HepG2 (cell line): ENCODE measurements at regions not wholly inside any gene's neighbourhood (a gene's known extent, or its start where the extent isn't known, plus 50 kb on each side); places are given as distances from the start of the nearest gene placed in this dataset.

Experiments
- ATAC-seq: fragments of 200-7000 bp; cut with Tn5 transposase; 3 replicates; pipeline ENCODE4 v1.9.1; 2020; ENCODE audit warnings: mild to moderate bottlenecking, moderate library complexity
- BruUV-seq: library from RNA; stranded (reverse); fragments of 400-500 nt; replicated peaks from 2 replicates; lab custom pipeline; 2021; lab: Mats Ljungman, UMichigan
- CTCF ChIA-PET: fragments of 300-600 bp; formaldehyde crosslinking; extraction: SDS; loops from one replicate; lab custom pipeline; 2021; ENCODE audit warnings: low total read pairs, inconsistent platforms, low intra/inter-chr PET ratio; lab: Yijun Ruan, JAX
- POLR2A ChIA-PET: fragments of 350-600 bp; sonication (Branson Sonifier 250); formaldehyde crosslinking; loops from one replicate; lab custom pipeline; 2020; ENCODE audit warnings: antibody characterized with exemption, inconsistent platforms; lab: Yijun Ruan, JAX
- DNase-seq: peaks from one replicate; pipeline ENCODE4 v3.0.0-alpha.2; 2015; ENCODE audit warnings: low spot score
- FAIRE-seq: peaks from 3 replicates; lab custom pipeline; 2011; peaks lifted over from hg19 to GRCh38; lab: Jason Lieb, UNC
- H2AFZ ChIP-seq: one replicate; pipeline ENCODE4 v1.6.1; 2011; ENCODE audit warnings: low read length, inconsistent platforms
- H3K27ac ChIP-seq: fragments of 300-600 bp; 3 replicates; pipeline ENCODE4 v1.8.0; 2011; ENCODE audit warnings: mixed run types, mild to moderate bottlenecking, mixed read lengths, low read length, inconsistent platforms; ENCODE audit not compliant: insufficient read depth; ENCODE audit errors: extremely low read length
- H3K27me3 ChIP-seq, 2 experiments: fragments of 200-600 bp in 1 of 2; 2 replicates in 1 of 2; 3 replicates in 1 of 2; pipeline versions ENCODE4 v1.6.0 to v1.8.0; 2011; ENCODE audit warnings: low read length in 2 of 2, mild to moderate bottlenecking in 2 of 2, moderate library complexity in 2 of 2, inconsistent platforms in 1 of 2; ENCODE audit not compliant: insufficient read depth in 2 of 2, control insufficient read depth in 1 of 2
- H3K36me3 ChIP-seq, 2 experiments: fragments of 200-600 bp in 1 of 2; replicated peaks in 1 of 2; 2 replicates in 1 of 2; 3 replicates in 1 of 2; pipeline versions ENCODE4 v1.5.1 to v1.8.0; 2011; ENCODE audit warnings: low read length in 2 of 2, inconsistent platforms in 1 of 2; ENCODE audit not compliant: insufficient read depth in 2 of 2, control insufficient read depth in 1 of 2
- H3K4me1 ChIP-seq: 2 replicates; pipeline ENCODE4 v1.5.1; 2012; ENCODE audit warnings: low read length, inconsistent platforms; ENCODE audit not compliant: insufficient read depth
- H3K4me2 ChIP-seq: 2 replicates; pipeline ENCODE4 v1.6.0; 2011; ENCODE audit warnings: low read depth, low read length, inconsistent platforms
- H3K4me3 ChIP-seq, 3 experiments: fragments of 200-600 bp in 1 of 3; sonication (generic), shearing (Covaris generic) in 1 of 3; replicated peaks in 1 of 3; 2 replicates each; pipeline ENCODE4 v1.5.1; 2011 to 2016; ENCODE audit warnings: low read length in 3 of 3, inconsistent platforms in 2 of 3, low read depth in 2 of 3, mild to moderate bottlenecking in 2 of 3, control low read depth in 1 of 3, mixed read lengths in 1 of 3; ENCODE audit not compliant: insufficient read depth in 1 of 3
- H3K79me2 ChIP-seq: one replicate; pipeline ENCODE4 v1.6.1; 2011; ENCODE audit warnings: low read length, inconsistent platforms; ENCODE audit not compliant: insufficient read depth
- H3K9ac ChIP-seq: 2 replicates; pipeline ENCODE4 v1.6.0; 2011; ENCODE audit warnings: mild to moderate bottlenecking, low read depth, low read length, inconsistent platforms; ENCODE audit not compliant: insufficient read depth
- H3K9me3 ChIP-seq: 2 replicates; pipeline ENCODE4 v1.5.1; 2012; ENCODE audit warnings: mild to moderate bottlenecking, low read length
- H4K20me1 ChIP-seq: 2 replicates; pipeline ENCODE4 v1.6.0; 2011; ENCODE audit warnings: inconsistent platforms, mild to moderate bottlenecking, low read length, moderate library complexity; ENCODE audit not compliant: insufficient read depth
- AFF4 ChIP-seq: sonication (generic); formaldehyde crosslinking; IDR thresholded peaks from 2 replicates; pipeline ENCODE4 v1.4.0; 2020; ENCODE audit warnings: missing genetic modification reagents
- FOXP4 ChIP-seq: sonication (generic); formaldehyde crosslinking; IDR thresholded peaks from 2 replicates; pipeline ENCODE4 v1.4.0; 2020; ENCODE audit warnings: missing genetic modification reagents
- NCOA2 ChIP-seq: sonication (generic); formaldehyde crosslinking; IDR thresholded peaks from 2 replicates; pipeline ENCODE4 v1.8.0; 2022; ENCODE audit warnings: inconsistent platforms
- REL ChIP-seq: sonication (generic); formaldehyde crosslinking; conservative IDR thresholded peaks from 2 replicates; pipeline ENCODE4 v1.8.0; 2022; ENCODE audit warnings: mild to moderate bottlenecking, missing genetic modification reagents, moderate library complexity
- ZNF3 ChIP-seq: IDR thresholded peaks from 2 replicates; pipeline ENCODE4 v1.7.0; 2017; ENCODE audit warnings: inconsistent platforms
- ZNF646 ChIP-seq: sonication (generic); formaldehyde crosslinking; IDR thresholded peaks from 2 replicates; pipeline ENCODE4 v1.9.0; 2021; ENCODE audit warnings: mild to moderate bottlenecking, missing genetic modification reagents
- ZNF709 ChIP-seq: sonication (generic); formaldehyde crosslinking; IDR thresholded peaks from 2 replicates; pipeline ENCODE4 v1.5.0; 2020; ENCODE audit warnings: mild to moderate bottlenecking, missing genetic modification reagents
- WGBS: methylation state at CpG from one replicate; pipeline ENCODE4 v1.1.6; 2017; ENCODE audit warnings: low lambda C conversion rate; 5-methylcytosine and 5-hydroxymethylcytosine counted together
- in situ Hi-C: cut with HindIII; loops from 2 replicates; pipeline ENCODE4 v1.10.0; 2017; ENCODE audit warnings: low pct_unique_long_range_greater_than_20kb; ENCODE audit not compliant: extremely low pct_ligation_motif_present
- intact Hi-C: fragments of 100-400 bp; cut with micrococcal nuclease; formaldehyde crosslinking; loops from one replicate; pipeline ENCODE4 v1.10.0; 2022; ENCODE audit not compliant: unreplicated experiment

GRCh38 chr12:91681751-91682150 is 463.9 kb downstream of the BTG1 start:
- H3K79me2 ChIP-seq: no peaks in the 10 kb centered on the region
- WGBS: 1% methylated on average over 11 of the region's 11 CpGs
- no peaks in the 10 kb centered on the region for H3K36me3 ChIP-seq
- POLR2A ChIA-PET: no interaction called here
- H2AFZ ChIP-seq: no peak overlapping the region
- no peaks in the 10 kb centered on the region for H3K4me1 ChIP-seq
- in situ Hi-C loops (no loop called here), intact Hi-C loops (no loop called here)
- H3K27me3 ChIP-seq: no peaks in the 10 kb centered on the region
- DNase-seq (no peak), FAIRE-seq (no peak), ATAC-seq (no peak)
- H3K9me3 ChIP-seq: no peaks in the 10 kb centered on the region
- CTCF ChIA-PET: no interaction called here
- H3K27ac ChIP-seq: no peak overlapping the region
- no TSS peak for BruUV-seq
- no peaks in the 10 kb centered on the region for H4K20me1 ChIP-seq
- no peak overlapping the region for H3K9ac ChIP-seq
- no peak overlapping the region for H3K4me3 ChIP-seq
- TF ChIP-seq AFF4 (CRISPR knock-in tag) (no peak), NCOA2 (CRISPR knock-in tag) (no peak), ZNF709 (no peak)
- H3K4me2 ChIP-seq: no peak overlapping the region

DNA sequence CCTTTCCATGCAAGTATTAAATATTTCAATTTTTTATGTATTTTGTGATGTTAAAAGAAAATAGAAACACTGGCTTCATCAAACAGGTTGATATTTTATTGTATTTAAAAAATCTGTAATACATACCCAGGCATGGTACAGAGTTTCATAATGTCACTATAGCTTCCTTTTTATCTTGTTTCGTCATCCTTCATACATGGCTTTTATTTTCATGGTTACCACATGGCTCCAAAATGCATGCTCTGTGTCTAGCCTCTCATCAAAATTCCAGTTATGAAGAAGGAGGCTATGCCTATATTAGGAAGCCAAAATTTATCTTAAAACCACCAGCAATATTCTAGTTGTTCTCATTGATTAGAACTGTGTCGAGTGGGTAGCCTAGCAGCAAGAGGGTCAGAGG is 464.8 kb downstream of the BTG1 start:
- no peaks in the 10 kb centered on the region for H3K9me3 ChIP-seq
- H3K4me2 ChIP-seq: no peak overlapping the region
- 16% methylated on average over 2 of the region's 2 CpGs for WGBS
- BruUV-seq: no TSS peak
- no peak overlapping the region for H3K27ac ChIP-seq
- H3K79me2 ChIP-seq: no peaks in the 10 kb centered on the region
- in situ Hi-C loops (no loop called here), intact Hi-C loops (no loop called here)
- H3K27me3 ChIP-seq: no peaks in the 10 kb centered on the region
- DNase-seq (no peak), FAIRE-seq (no peak), ATAC-seq (no peak)
- no peak overlapping the region for H3K9ac ChIP-seq
- H3K4me1 ChIP-seq: no peaks in the 10 kb centered on the region
- no peaks in the 10 kb centered on the region for H4K20me1 ChIP-seq
- ChIA-PET POLR2A (no interaction called here), CTCF (no interaction called here)
- no peaks in the 10 kb centered on the region for H3K36me3 ChIP-seq
- H3K4me3 ChIP-seq: no peak overlapping the region
- H2AFZ ChIP-seq: no peak overlapping the region
- TF ChIP-seq ZNF646 (no peak), REL (CRISPR knock-in tag) (no peak), FOXP4 (no peak), ZNF3 (CRISPR knock-in tag) (no peak)
